CD14-positive monocyte (primary cell): ENCODE measurements at regions not wholly inside any gene's neighbourhood (a gene's known extent, or its start where the extent isn't known, plus 50 kb on each side); places are given as distances from the start of the nearest gene placed in this dataset.

ENCODE experiments used
- DNase-seq, 3 donors: peaks; one replicate each; pipeline ENCODE4 v3.0.0-alpha.2; 2011 to 2022
- H2AFZ ChIP-seq: 2 replicates; pipeline ENCODE4 v1.6.0; 2012; ENCODE audit warnings: mild to moderate bottlenecking, low read depth, low read length, inconsistent platforms; ENCODE audit not compliant: insufficient read depth, poor library complexity, severe bottlenecking
- H3K27ac ChIP-seq, 2 donors: 1 replicate in 1 of 2; 2 replicates in 1 of 2; pipeline ENCODE4 v1.5.1; 2012 to 2013; ENCODE audit warnings: low read length in 2 of 2, control low read depth in 1 of 2, inconsistent platforms in 1 of 2, low read depth in 1 of 2, mild to moderate bottlenecking in 1 of 2
- H3K27me3 ChIP-seq, 2 donors: one replicate each; pipeline versions ENCODE4 v1.6.0 to v1.6.1; 2011 to 2013; ENCODE audit warnings: low read length in 2 of 2; ENCODE audit not compliant: control insufficient read depth in 2 of 2, insufficient read depth in 2 of 2
- H3K36me3 ChIP-seq, 2 donors: replicated peaks in 1 of 2; 1 replicate in 1 of 2; 2 replicates in 1 of 2; pipeline versions ENCODE4 v1.5.1 to v1.6.1; 2012 to 2013; ENCODE audit warnings: low read length in 2 of 2, control low read depth in 1 of 2, inconsistent platforms in 1 of 2, mild to moderate bottlenecking in 1 of 2; ENCODE audit not compliant: insufficient read depth in 2 of 2, control insufficient read depth in 1 of 2
- H3K4me1 ChIP-seq, 2 donors: 1 replicate in 1 of 2; 2 replicates in 1 of 2; pipeline versions ENCODE4 v1.5.1 to v1.6.1; 2012 to 2013; ENCODE audit warnings: low read length in 2 of 2, control low read depth in 1 of 2, inconsistent platforms in 1 of 2, mild to moderate bottlenecking in 1 of 2, moderate library complexity in 1 of 2; ENCODE audit not compliant: insufficient read depth in 2 of 2, control insufficient read depth in 1 of 2
- H3K4me2 ChIP-seq: replicated peaks from 2 replicates; pipeline ENCODE3; 2012; ENCODE audit warnings: low read length, moderate library complexity, mild to moderate bottlenecking; ENCODE audit not compliant: poor library complexity, severe bottlenecking; ENCODE audit errors: extremely low read depth
- H3K4me3 ChIP-seq, 3 experiments: fragments of 200-600 bp in 1 of 3; sonication (generic) in 1 of 3; replicated peaks in 1 of 3; 1 replicate in 2 of 3; 2 replicates in 1 of 3; pipeline ENCODE4 v1.5.1; 2011 to 2013; ENCODE audit warnings: low read length in 3 of 3, mild to moderate bottlenecking in 3 of 3, control low read depth in 2 of 3, low read depth in 2 of 3, inconsistent platforms in 1 of 3, moderate library complexity in 1 of 3
- H3K79me2 ChIP-seq: 2 replicates; pipeline ENCODE4 v1.6.0; 2012; ENCODE audit warnings: mild to moderate bottlenecking, control low read depth, inconsistent platforms, low read length, moderate library complexity; ENCODE audit not compliant: insufficient read depth
- H3K9ac ChIP-seq: 2 replicates; pipeline ENCODE4 v1.6.0; 2017; ENCODE audit warnings: low read length, mild to moderate bottlenecking; ENCODE audit not compliant: insufficient read depth, poor library complexity, severe bottlenecking
- H3K9me3 ChIP-seq, 2 donors: replicated peaks in 1 of 2; 1 replicate in 1 of 2; 2 replicates in 1 of 2; pipeline versions ENCODE4 v1.5.1 to v1.6.1; 2012 to 2013; ENCODE audit warnings: low read length in 2 of 2, control low read depth in 1 of 2; ENCODE audit not compliant: control insufficient read depth in 1 of 2, insufficient read depth in 1 of 2
- H4K20me1 ChIP-seq: 2 replicates; pipeline ENCODE4 v1.6.0; 2012; ENCODE audit warnings: mild to moderate bottlenecking, low read length, control low read depth, moderate library complexity; ENCODE audit not compliant: insufficient read depth
- H3K27ac Mint-ChIP-seq, 7 donors: one replicate each; pipeline ENCODE4 v1.8.0; 2020; ENCODE audit warnings: mild to moderate bottlenecking in 7 of 7, mixed read lengths in 7 of 7, moderate library complexity in 6 of 7, inconsistent platforms in 2 of 7
- H3K27me3 Mint-ChIP-seq, 3 donors: one replicate each; pipeline ENCODE4 v1.8.0; 2021 to 2022; ENCODE audit warnings: low read depth in 3 of 3, mild to moderate bottlenecking in 3 of 3, mixed read lengths in 3 of 3, moderate library complexity in 3 of 3, inconsistent platforms in 1 of 3
- H3K36me3 Mint-ChIP-seq, 2 donors: one replicate each; pipeline ENCODE4 v1.8.0; 2020; ENCODE audit warnings: mixed read lengths in 2 of 2, inconsistent platforms in 1 of 2, mild to moderate bottlenecking in 1 of 2
- H3K4me1 Mint-ChIP-seq: one replicate; pipeline ENCODE4 v1.8.0; 2020; ENCODE audit warnings: mild to moderate bottlenecking, mixed read lengths
- H3K4me3 Mint-ChIP-seq, 2 donors: one replicate each; pipeline ENCODE4 v1.8.0; 2020; ENCODE audit warnings: mild to moderate bottlenecking in 2 of 2, mixed read lengths in 2 of 2, moderate library complexity in 1 of 2
- H3K9me3 Mint-ChIP-seq, 7 donors: one replicate each; pipeline ENCODE4 v1.8.0; 2020 to 2022; ENCODE audit warnings: mixed read lengths in 7 of 7, mild to moderate bottlenecking in 6 of 7, moderate library complexity in 6 of 7, inconsistent platforms in 2 of 7
- CTCF ChIP-seq: fragments of 200-600 bp; IDR thresholded peaks from one replicate; pipeline ENCODE4 v1.8.0; 2022; ENCODE audit warnings: antibody characterized with exemption, mild to moderate bottlenecking
- WGBS: methylation state at CpG from one replicate; pipeline ENCODE4 v1.1.5; 2013; ENCODE audit warnings: missing lambda C conversion rate; ENCODE audit not compliant: insufficient coverage; 5-methylcytosine and 5-hydroxymethylcytosine counted together
- intact Hi-C, 2 donors: fragments of 100-400 bp; cut with micrococcal nuclease; formaldehyde crosslinking; loops; one replicate each; pipeline versions ENCODE4 v1.15.0 to v1.15.1; 2023

- Histone ChIP-seq H3K36me3 (no peaks in the 10 kb centered on the region), H3K9me3 (no peaks in the 10 kb centered on the region), H3K9ac (no peak overlapping the region), H3K4me1 (no peaks in the 10 kb centered on the region), H4K20me1 (no peaks in the 10 kb centered on the region), H2AFZ (no peak overlapping the region), H3K27ac (no peak overlapping the region), H3K4me3 (no peak overlapping the region), H3K27me3 (no peaks in the 10 kb centered on the region), H3K4me2 (no peak overlapping the region), H3K79me2 (no peaks in the 10 kb centered on the region)
- no peak overlapping the region for H3K27ac Mint-ChIP-seq
- H3K27me3 Mint-ChIP-seq, result peaks cover 4 to 11% (median 6%) of the 10 kb centered on the region in 3 donors
- H3K36me3 Mint-ChIP-seq, result no peaks in the 10 kb centered on the region
- intact Hi-C loops, result no loop called here
- no peak for DNase-seq
- no peak overlapping the region for H3K4me3 Mint-ChIP-seq
- no peak for TF ChIP-seq CTCF
- peaks cover 0 to 4% (median 0%) of the 10 kb centered on the region in 7 donors for H3K9me3 Mint-ChIP-seq
- H3K4me1 Mint-ChIP-seq, result no peaks in the 10 kb centered on the region
Observed at GRCh38 chr20:41716911-41717310, 98.7 kb upstream of the CHD6 start.

GRCh38 chr20:41716436-41716835 lies 98.3 kb upstream of the CHD6 start:
- H3K4me2 ChIP-seq, result no peak overlapping the region

More at GRCh38 chr20:41716436-41716835, 98.3 kb upstream of the CHD6 start:
- H3K36me3 Mint-ChIP-seq, result no peaks in the 10 kb centered on the region
- H3K4me1 Mint-ChIP-seq, result no peaks in the 10 kb centered on the region
- no peak overlapping the region for H3K27ac Mint-ChIP-seq
- Histone ChIP-seq H3K79me2 (no peaks in the 10 kb centered on the region), H3K27me3 (no peaks in the 10 kb centered on the region), H2AFZ (no peak overlapping the region), H3K4me1 (no peaks in the 10 kb centered on the region), H3K27ac (no peak overlapping the region), H4K20me1 (no peaks in the 10 kb centered on the region), H3K9ac (no peak overlapping the region), H3K9me3 (no peaks in the 10 kb centered on the region), H3K4me3 (no peak overlapping the region), H3K36me3 (no peaks in the 10 kb centered on the region)
- intact Hi-C loops, result no loop called here
- peaks cover 4 to 9% (median 6%) of the 10 kb centered on the region in 3 donors for H3K27me3 Mint-ChIP-seq
- 80% methylated on average over 2 of the region's 3 CpGs for WGBS
- peaks cover 0 to 3% (median under 1%) of the 10 kb centered on the region in 7 donors for H3K9me3 Mint-ChIP-seq
- no peak overlapping the region for H3K4me3 Mint-ChIP-seq
- no peak for DNase-seq
- TF ChIP-seq CTCF, result no peak
